GM12873 (cell line): ENCODE measurements at regions not wholly inside any gene's neighbourhood (a gene's known extent, or its start where the extent isn't known, plus 50 kb on each side); places are given as distances from the start of the nearest gene placed in this dataset.

ENCODE experiments used
- TF ChIP-seq, protein P1 (sequence below): IDR thresholded peaks from 2 replicates; pipeline ENCODE4 v1.5.1; 2012; ENCODE audit warnings: low read depth, mild to moderate bottlenecking, moderate library complexity, low read length, control low read depth; ENCODE audit not compliant: insufficient read depth; ENCODE audit errors: missing control alignments

DNA sequence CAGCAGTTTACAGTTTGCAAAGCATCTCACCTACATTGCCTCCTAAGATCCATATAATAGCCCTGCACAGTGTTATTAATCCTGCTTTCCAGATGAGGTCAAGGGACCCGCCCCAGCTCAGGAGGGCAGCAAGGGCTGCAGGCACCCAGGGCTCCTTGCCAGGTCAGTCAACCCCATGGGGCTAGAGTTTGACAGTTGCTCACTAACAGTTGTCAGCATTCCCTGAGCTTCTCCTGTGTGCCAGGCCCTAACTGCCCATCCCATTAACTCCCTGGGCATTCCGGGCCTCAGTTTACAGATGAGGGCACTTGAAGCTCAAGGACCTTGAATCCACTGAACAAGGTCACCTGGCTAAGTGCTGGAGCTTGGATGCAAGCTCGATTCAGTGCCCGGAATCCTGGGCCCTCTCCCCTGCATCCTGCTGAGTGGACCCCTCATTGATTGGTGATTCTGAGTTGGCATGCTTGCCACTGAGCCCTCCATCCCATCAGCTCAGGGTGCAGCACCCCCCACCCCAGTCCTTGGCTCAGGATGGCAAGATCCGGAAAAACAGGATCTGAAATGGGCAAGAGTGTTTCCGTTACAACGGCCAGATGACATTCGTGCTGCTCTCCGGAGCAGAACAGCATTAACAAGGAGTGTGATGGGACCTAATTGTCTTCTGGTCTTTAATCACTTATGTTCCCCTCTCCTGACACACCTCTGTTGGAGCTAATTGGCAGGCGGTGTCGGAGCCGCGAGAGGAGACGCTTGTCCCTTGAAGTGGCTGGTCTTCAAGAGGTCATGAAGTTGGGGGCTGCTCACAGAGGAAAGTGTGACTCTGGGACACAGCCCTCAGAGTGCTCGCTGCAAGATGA is 87.4 kb upstream of the SHISAL1 start:
- TF ChIP-seq, protein P1, sequence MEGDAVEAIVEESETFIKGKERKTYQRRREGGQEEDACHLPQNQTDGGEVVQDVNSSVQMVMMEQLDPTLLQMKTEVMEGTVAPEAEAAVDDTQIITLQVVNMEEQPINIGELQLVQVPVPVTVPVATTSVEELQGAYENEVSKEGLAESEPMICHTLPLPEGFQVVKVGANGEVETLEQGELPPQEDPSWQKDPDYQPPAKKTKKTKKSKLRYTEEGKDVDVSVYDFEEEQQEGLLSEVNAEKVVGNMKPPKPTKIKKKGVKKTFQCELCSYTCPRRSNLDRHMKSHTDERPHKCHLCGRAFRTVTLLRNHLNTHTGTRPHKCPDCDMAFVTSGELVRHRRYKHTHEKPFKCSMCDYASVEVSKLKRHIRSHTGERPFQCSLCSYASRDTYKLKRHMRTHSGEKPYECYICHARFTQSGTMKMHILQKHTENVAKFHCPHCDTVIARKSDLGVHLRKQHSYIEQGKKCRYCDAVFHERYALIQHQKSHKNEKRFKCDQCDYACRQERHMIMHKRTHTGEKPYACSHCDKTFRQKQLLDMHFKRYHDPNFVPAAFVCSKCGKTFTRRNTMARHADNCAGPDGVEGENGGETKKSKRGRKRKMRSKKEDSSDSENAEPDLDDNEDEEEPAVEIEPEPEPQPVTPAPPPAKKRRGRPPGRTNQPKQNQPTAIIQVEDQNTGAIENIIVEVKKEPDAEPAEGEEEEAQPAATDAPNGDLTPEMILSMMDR: no peak

DNA sequence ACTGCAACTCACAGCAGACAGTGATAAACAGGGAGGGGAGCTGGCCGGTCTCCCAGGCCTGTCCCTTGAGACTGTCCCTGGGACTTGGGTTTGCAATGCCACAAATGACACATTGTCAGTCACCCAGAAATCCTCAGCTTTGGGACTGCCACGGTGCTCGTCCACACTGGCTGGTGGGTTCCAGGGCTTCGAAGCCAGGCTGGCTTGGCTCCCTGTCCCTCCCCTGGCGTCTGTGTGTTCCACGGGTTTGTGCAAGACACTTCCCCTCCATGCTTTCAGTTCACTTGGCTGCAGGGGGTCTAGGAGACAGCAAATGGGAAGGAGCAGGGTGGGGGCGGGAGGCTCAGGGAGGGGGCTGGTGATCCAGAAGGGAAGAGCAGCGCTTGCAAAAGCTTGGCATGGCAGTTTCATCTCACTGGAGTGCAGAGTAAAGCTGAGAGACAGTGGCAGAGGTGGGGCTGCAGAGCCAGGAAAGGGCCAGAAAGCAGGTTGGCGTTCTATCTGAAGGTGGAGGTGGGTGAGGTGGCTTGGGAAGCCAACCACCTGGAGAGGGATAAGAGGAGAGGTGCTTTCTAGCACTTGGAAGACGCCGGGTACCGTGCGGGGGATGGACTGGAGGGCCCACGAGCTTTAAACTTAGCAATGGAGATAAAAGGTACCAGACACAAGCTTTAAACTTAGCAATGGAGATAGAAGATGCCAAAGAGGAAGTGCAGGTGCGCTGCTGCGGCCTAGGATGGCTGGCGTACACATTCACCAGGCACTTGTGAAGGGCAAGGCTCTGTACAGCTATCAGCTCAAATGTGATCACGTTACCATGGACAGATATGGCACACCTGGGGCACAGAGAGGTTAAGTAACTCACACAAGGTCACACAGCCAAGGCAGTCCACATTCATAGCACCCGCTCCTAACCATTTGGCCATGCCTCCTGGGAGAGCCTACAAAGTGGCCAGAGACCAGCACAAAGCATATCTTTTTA is 86.4 kb upstream of the SHISAL1 start:
- TF ChIP-seq, protein P1: no peak

DNA sequence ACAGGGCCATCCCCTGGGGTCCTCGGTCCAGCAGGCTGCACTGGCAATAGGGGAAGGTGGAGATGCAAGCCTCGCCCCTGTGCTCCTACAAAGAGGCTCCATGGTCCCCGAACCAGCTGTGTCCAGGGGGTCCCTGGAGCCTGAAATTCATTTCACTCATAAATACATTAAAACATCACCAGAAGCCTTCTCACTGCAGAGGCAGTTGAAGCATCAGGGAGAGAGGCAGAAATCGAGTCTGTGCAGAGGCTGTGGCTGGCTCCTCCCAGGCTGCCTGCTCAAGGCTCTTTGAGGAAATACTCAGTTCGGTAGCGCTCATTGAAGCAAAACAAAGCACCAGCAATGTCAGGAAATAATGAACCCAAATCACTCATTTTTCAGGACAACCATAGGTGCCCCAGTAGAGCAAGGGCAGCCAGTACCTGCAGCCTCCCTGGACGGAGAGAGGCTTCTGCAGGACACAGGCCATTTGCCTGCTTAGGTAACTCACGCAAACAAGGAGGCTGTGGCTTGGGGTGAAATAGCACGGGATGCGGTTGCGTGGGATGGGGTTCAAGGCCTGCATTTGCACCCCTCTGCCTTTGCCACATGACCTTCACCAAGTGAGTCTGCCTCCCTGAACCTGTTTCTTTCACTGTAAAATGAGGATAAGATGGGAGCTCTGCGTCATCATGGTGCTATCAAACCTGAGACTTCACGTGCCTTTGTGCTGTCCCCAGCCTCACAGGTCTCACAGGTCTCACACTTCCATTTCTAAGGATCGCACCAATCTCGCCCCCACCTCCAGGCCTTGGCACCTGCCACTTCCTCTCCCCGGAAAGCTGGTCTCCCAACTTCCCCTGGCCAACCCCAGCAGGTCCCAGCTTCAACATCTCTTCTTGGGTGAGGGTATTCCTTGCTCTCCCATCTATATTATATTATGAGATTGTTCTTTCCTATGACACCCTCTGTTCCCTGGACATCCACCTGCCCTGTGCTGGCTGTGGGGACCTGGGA is 84.3 kb upstream of the SHISAL1 start:
- TF ChIP-seq, protein P1: no peak

DNA sequence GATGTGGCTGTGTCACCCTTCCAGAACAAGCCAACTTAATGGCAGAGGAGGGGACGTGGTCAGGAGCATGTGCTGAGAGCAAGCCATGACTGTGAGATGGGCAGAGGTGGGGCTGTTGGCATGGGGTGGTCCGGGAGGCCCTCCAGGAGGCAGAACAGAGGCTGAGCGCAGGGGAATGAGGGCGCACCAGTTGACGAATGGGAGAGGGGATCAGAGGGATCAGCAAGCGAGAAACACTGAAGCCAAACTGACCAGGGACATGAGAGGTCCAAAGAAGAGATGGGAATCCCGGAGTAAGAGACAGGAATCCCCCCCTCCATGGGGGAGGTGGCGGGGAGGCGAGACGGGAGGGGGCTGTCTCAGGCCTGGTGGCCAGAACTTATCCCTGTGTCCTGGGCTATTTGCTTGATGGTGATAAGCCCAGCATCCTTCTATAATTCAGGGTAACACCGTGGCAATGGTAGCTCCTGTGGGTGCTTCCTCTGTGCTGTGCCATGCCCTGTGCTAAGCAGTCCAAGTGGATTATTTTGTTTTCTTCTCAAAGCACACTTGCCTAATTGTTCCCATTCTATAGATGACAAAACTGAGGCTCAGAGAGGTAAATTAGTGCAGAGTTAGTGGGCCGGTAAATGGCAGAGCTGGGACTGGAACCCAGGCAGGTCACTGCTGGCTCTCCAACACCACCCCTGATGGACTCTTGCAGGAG is 83.4 kb upstream of the SHISAL1 start:
- TF ChIP-seq, protein P1: no peak

DNA sequence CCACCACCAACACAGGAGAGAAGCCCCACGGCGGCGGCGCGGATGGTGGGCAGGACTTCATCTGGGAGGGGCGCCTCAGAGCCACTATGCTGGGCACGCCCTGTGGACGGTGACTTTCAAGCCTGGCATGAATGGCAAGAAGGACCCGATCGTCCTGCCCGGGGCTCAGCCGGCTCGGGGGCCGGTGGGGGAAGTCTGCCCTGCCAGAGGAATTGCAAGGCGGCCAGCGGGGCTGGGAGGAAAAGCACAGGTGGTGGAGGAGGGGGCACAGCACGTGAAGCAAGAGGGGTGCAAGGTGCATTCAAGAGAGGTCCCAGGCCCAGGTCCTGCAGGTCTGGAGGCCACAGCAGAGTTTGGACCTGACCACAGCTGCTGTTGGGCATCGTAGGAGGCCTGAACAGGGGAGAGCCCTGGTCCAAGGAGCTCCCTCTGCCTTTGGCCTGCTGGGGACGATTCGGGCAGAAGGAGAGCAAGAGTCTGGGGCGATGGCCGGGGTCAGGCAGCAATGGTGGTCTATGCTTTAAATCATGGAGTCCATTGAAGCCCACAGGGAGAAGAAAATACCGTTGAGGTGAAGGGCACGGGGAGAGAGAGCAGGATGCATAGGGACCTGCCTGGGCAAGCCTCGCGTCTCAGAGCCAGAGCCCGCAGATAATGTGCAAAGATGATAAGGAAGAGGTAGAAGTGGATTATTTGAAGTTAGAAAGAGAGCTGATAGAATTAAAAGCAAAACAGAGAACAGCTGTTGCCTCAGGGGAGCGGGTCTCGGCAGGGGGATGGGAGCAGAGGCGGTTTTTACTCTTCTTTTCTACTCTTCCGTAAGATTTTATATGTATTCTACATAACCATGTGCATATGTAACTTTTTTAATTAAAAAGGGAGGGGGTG is 82.6 kb upstream of the SHISAL1 start:
- TF ChIP-seq, protein P1: no peak
